IMR-90 (cell line): ENCODE measurements at regions not wholly inside any gene's neighbourhood (a gene's known extent, or its start where the extent isn't known, plus 50 kb on each side); places are given as distances from the start of the nearest gene placed in this dataset.

ENCODE experiments used
- ATAC-seq: fragments of 200-7000 bp; cut with Tn5 transposase; 2 replicates; pipeline ENCODE4 v1.9.1; 2020; ENCODE audit warnings: low read depth, mild to moderate bottlenecking, moderate library complexity
- BruUV-seq: library from RNA; stranded (reverse); fragments of 400-500 nt; replicated peaks from 2 replicates; lab custom pipeline; 2021; lab: Mats Ljungman, UMichigan
- CTCF ChIA-PET: fragments of 300-600 bp; formaldehyde crosslinking; extraction: SDS; loops from one replicate; lab custom pipeline; 2021; ENCODE audit warnings: antibody characterized with exemption; lab: Yijun Ruan, JAX
- POLR2A ChIA-PET: fragments of 300-600 bp; sonication (Branson Sonifier 250); formaldehyde crosslinking; loops from one replicate; lab custom pipeline; 2022; ENCODE audit warnings: antibody characterized with exemption; ENCODE audit not compliant: unreplicated experiment; lab: Charles Lee
- DNase-seq: peaks from one replicate; pipeline ENCODE4 v3.0.0; 2013
- H2AFZ ChIP-seq: replicated peaks from 2 replicates; pipeline ENCODE3; 2013; ENCODE audit warnings: low read length, mild to moderate bottlenecking; ENCODE audit not compliant: poor library complexity
- H2AK5ac ChIP-seq: 2 replicates; pipeline ENCODE4 v1.6.1; 2013; ENCODE audit warnings: low read depth, low read length, inconsistent platforms
- H2AK9ac ChIP-seq: replicated peaks from 2 replicates; pipeline ENCODE3; 2013; ENCODE audit warnings: mild to moderate bottlenecking, low read depth, low read length, moderate library complexity; ENCODE audit not compliant: poor library complexity
- H2BK120ac ChIP-seq: 2 replicates; pipeline ENCODE4 v1.6.1; 2013; ENCODE audit warnings: low read depth, low read length, inconsistent platforms
- H2BK15ac ChIP-seq: 3 replicates; pipeline ENCODE4 v1.6.1; 2013; ENCODE audit warnings: low read depth, low read length, inconsistent platforms
- H2BK20ac ChIP-seq: 2 replicates; pipeline ENCODE4 v1.6.1; 2013; ENCODE audit warnings: low read depth, mild to moderate bottlenecking, inconsistent platforms, low read length, moderate library complexity
- H2BK5ac ChIP-seq: 2 replicates; pipeline ENCODE4 v1.6.1; 2013; ENCODE audit warnings: mild to moderate bottlenecking, low read depth, low read length, inconsistent platforms; ENCODE audit not compliant: poor library complexity, severe bottlenecking
- H3K14ac ChIP-seq: replicated peaks from 2 replicates; pipeline ENCODE4 v1.6.1; 2013; ENCODE audit warnings: low read depth, low read length, inconsistent platforms
- H3K18ac ChIP-seq: 2 replicates; pipeline ENCODE4 v1.6.1; 2013; ENCODE audit warnings: low read depth, low read length, control low read depth
- H3K23ac ChIP-seq: 2 replicates; pipeline ENCODE4 v1.6.1; 2013; ENCODE audit warnings: low read depth, low read length, inconsistent platforms
- H3K27ac ChIP-seq: 2 replicates; pipeline ENCODE4 v1.5.1; 2013; ENCODE audit warnings: mild to moderate bottlenecking, control low read depth, low read length; ENCODE audit not compliant: insufficient read depth
- H3K27me3 ChIP-seq: 2 replicates; pipeline ENCODE4 v1.6.1; 2013; ENCODE audit warnings: low read length; ENCODE audit not compliant: control insufficient read depth, insufficient read depth
- H3K36me3 ChIP-seq: 2 replicates; pipeline ENCODE4 v1.6.1; 2013; ENCODE audit warnings: low read length, mixed read lengths; ENCODE audit not compliant: control insufficient read depth, insufficient read depth
- H3K4ac ChIP-seq: 2 replicates; pipeline ENCODE4 v1.6.1; 2013; ENCODE audit warnings: low read depth, low read length, inconsistent platforms
- H3K4me1 ChIP-seq: 2 replicates; pipeline ENCODE4 v1.6.1; 2013; ENCODE audit warnings: low read length, mixed read lengths; ENCODE audit not compliant: control insufficient read depth, insufficient read depth
- H3K4me2 ChIP-seq: 2 replicates; pipeline ENCODE4 v1.6.1; 2013; ENCODE audit warnings: low read depth, mild to moderate bottlenecking, control low read depth, low read length, moderate library complexity
- H3K4me3 ChIP-seq: 2 replicates; pipeline ENCODE4 v1.5.1; 2013; ENCODE audit warnings: low read depth, mild to moderate bottlenecking, control low read depth, low read length, moderate library complexity; ENCODE audit not compliant: insufficient read depth
- H3K56ac ChIP-seq: 2 replicates; pipeline ENCODE4 v1.6.1; 2013; ENCODE audit warnings: low read length, inconsistent platforms; ENCODE audit not compliant: insufficient read depth; ENCODE audit errors: extremely low read depth
- H3K79me1 ChIP-seq, 2 experiments: 2 replicates each; pipeline ENCODE4 v1.6.1; 2013; ENCODE audit warnings: low read length in 2 of 2, inconsistent platforms in 1 of 2, low read depth in 1 of 2
- H3K9ac ChIP-seq: 2 replicates; pipeline ENCODE4 v1.6.1; 2013; ENCODE audit warnings: low read depth, low read length, control low read depth
- H3K9me1 ChIP-seq: 2 replicates; pipeline ENCODE4 v1.6.1; 2013; ENCODE audit warnings: low read length, inconsistent platforms; ENCODE audit not compliant: insufficient read depth
- H3K9me3 ChIP-seq: 2 replicates; pipeline ENCODE4 v1.6.1; 2013; ENCODE audit warnings: low read length; ENCODE audit not compliant: control insufficient read depth, insufficient read depth
- H4K20me1 ChIP-seq: 2 replicates; pipeline ENCODE4 v1.6.1; 2013; ENCODE audit warnings: low read length, inconsistent platforms; ENCODE audit not compliant: insufficient read depth
- H4K5ac ChIP-seq: 2 replicates; pipeline ENCODE4 v1.6.1; 2013; ENCODE audit warnings: mild to moderate bottlenecking, low read depth, low read length, control low read depth
- H4K8ac ChIP-seq, 2 experiments: 2 replicates each; pipeline ENCODE4 v1.6.1; 2013; ENCODE audit warnings: low read depth in 2 of 2, low read length in 2 of 2, control low read depth in 1 of 2, inconsistent platforms in 1 of 2
- H4K91ac ChIP-seq: 2 replicates; pipeline ENCODE4 v1.6.1; 2013; ENCODE audit warnings: low read depth, low read length, inconsistent platforms; ENCODE audit not compliant: insufficient read depth
- CHD1 ChIP-seq: IDR thresholded peaks from 2 replicates; pipeline ENCODE4 v1.6.1; 2012; ENCODE audit warnings: low read depth, low read length, improper control_type of control experiment
- ELK1 ChIP-seq: fragments of 150-350 bp; IDR thresholded peaks from 2 replicates; pipeline ENCODE4 v1.6.1; 2016; ENCODE audit warnings: low read depth, mild to moderate bottlenecking, low read length, moderate library complexity, borderline replicate concordance
- FOS ChIP-seq: fragments of 150-350 bp; IDR thresholded peaks from 2 replicates; pipeline ENCODE4 v1.6.1; 2016; ENCODE audit warnings: low read depth, low read length
- MAFK ChIP-seq: IDR thresholded peaks from 2 replicates; pipeline ENCODE4 v1.6.1; 2012; ENCODE audit warnings: low read depth, low read length, improper control_type of control experiment
- MXI1 ChIP-seq: IDR thresholded peaks from 2 replicates; pipeline ENCODE4 v1.6.1; 2012; ENCODE audit warnings: low read depth, mild to moderate bottlenecking, low read length, moderate library complexity, borderline replicate concordance
- SMC3 ChIP-seq: fragments of 150-350 bp; IDR thresholded peaks from 2 replicates; pipeline ENCODE4 v1.6.1; 2016; ENCODE audit warnings: low read depth, mild to moderate bottlenecking, antibody characterized with exemption, low read length, moderate library complexity
- WGBS, 2 experiments: methylation state at CpG; one replicate each; pipeline versions ENCODE4 v1.1.5 to v1.1.7; 2013; ENCODE audit warnings: missing lambda C conversion rate in 2 of 2; ENCODE audit not compliant: insufficient read length in 1 of 2; ENCODE audit errors: extremely low coverage in 2 of 2; 5-methylcytosine and 5-hydroxymethylcytosine counted together
- dilution Hi-C: fragments of 300-500 bp; cut with HindIII; formaldehyde crosslinking; loops from one replicate; pipeline ENCODE4 v1.14.3; 2018; ENCODE audit warnings: low sequenced_read_pairs; ENCODE audit not compliant: unreplicated experiment
- in situ Hi-C: fragments of 300-500 bp; cut with MboI; formaldehyde crosslinking; loops from 3 replicates; pipeline ENCODE4 v1.14.3; 2019; ENCODE audit warnings: low sequenced_read_pairs, inconsistent platforms, mixed read lengths
- intact Hi-C: fragments of 100-400 bp; cut with micrococcal nuclease; formaldehyde crosslinking; loops from 2 replicates; pipeline ENCODE4 v1.10.0; 2022

GRCh38 chr16:35296962-35297653, 1837.7 kb downstream of the TP53TG3F start:
- no peak overlapping the region for H3K4me3 ChIP-seq
- H3K4me2 ChIP-seq: no peak overlapping the region
- no peak overlapping the region for H4K8ac ChIP-seq
- no peak for DNase-seq
- no peak overlapping the region for H2BK15ac ChIP-seq
- H3K9me3 ChIP-seq: peaks cover 21% of the 10 kb centered on the region
- H3K23ac ChIP-seq: no peak overlapping the region
- H3K9me1 ChIP-seq: no peaks in the 10 kb centered on the region
- H2BK5ac ChIP-seq: no peak overlapping the region
- no TSS peak for BruUV-seq
- no peak overlapping the region for H3K4ac ChIP-seq
- H2BK20ac ChIP-seq: no peak overlapping the region
- no peaks in the 10 kb centered on the region for H3K79me1 ChIP-seq
- H4K91ac ChIP-seq: no peak overlapping the region
- no peaks in the 10 kb centered on the region for H4K20me1 ChIP-seq
- no peak overlapping the region for H2BK120ac ChIP-seq
- WGBS, 2 experiments: 60% methylated on average over 1 of the region's 2 CpGs; no CpG with 5 or more reads in 1 of the 2 experiments
- H3K18ac ChIP-seq: no peak overlapping the region
- ChIA-PET CTCF (no interaction called here), POLR2A (no interaction called here)
- intact Hi-C loops (no loop called here), in situ Hi-C loops (no loop called here), dilution Hi-C loops (no loop called here)
- no peak overlapping the region for H2AK5ac ChIP-seq
- H2AK9ac ChIP-seq: no peak overlapping the region
- no peaks in the 10 kb centered on the region for H3K27me3 ChIP-seq
- TF ChIP-seq SMC3: no peak
- no peak for TF ChIP-seq FOS
- TF ChIP-seq CHD1: no peak
- no peak for TF ChIP-seq ELK1
- no peak for TF ChIP-seq MXI1
- no peak for TF ChIP-seq MAFK
- no peak overlapping the region for H3K9ac ChIP-seq
- H3K14ac ChIP-seq: no peak overlapping the region
- H3K27ac ChIP-seq: no peak overlapping the region
- no peaks in the 10 kb centered on the region for H3K4me1 ChIP-seq
- no peak overlapping the region for H2AFZ ChIP-seq
- ATAC-seq: no peak
- no peaks in the 10 kb centered on the region for H3K36me3 ChIP-seq
- no peak overlapping the region for H3K56ac ChIP-seq
- no peak overlapping the region for H4K5ac ChIP-seq
